HepG2 (cell line): ENCODE measurements at regions not wholly inside any gene's neighbourhood (a gene's known extent, or its start where the extent isn't known, plus 50 kb on each side); places are given as distances from the start of the nearest gene placed in this dataset.
A peak's percentile ranks its signal among the peaks of the same experiment; 100 is the strongest.

ENCODE experiments used
- ATAC-seq: fragments of 200-7000 bp; cut with Tn5 transposase; 3 replicates; pipeline ENCODE4 v1.9.1; 2020; ENCODE audit warnings: mild to moderate bottlenecking, moderate library complexity
- BruUV-seq: library from RNA; stranded (reverse); fragments of 400-500 nt; replicated peaks from 2 replicates; lab custom pipeline; 2021; lab: Mats Ljungman, UMichigan
- CTCF ChIA-PET: fragments of 300-600 bp; formaldehyde crosslinking; extraction: SDS; loops from one replicate; lab custom pipeline; 2021; ENCODE audit warnings: low total read pairs, inconsistent platforms, low intra/inter-chr PET ratio; lab: Yijun Ruan, JAX
- POLR2A ChIA-PET: fragments of 350-600 bp; sonication (Branson Sonifier 250); formaldehyde crosslinking; loops from one replicate; lab custom pipeline; 2020; ENCODE audit warnings: antibody characterized with exemption, inconsistent platforms; lab: Yijun Ruan, JAX
- DNase-seq: peaks from one replicate; pipeline ENCODE4 v3.0.0-alpha.2; 2015; ENCODE audit warnings: low spot score
- FAIRE-seq: peaks from 3 replicates; lab custom pipeline; 2011; peaks lifted over from hg19 to GRCh38; lab: Jason Lieb, UNC
- H2AFZ ChIP-seq: one replicate; pipeline ENCODE4 v1.6.1; 2011; ENCODE audit warnings: low read length, inconsistent platforms
- H3K27ac ChIP-seq: fragments of 300-600 bp; 3 replicates; pipeline ENCODE4 v1.8.0; 2011; ENCODE audit warnings: mixed run types, mild to moderate bottlenecking, mixed read lengths, low read length, inconsistent platforms; ENCODE audit not compliant: insufficient read depth; ENCODE audit errors: extremely low read length
- H3K27me3 ChIP-seq, 2 experiments: fragments of 200-600 bp in 1 of 2; 2 replicates in 1 of 2; 3 replicates in 1 of 2; pipeline versions ENCODE4 v1.6.0 to v1.8.0; 2011; ENCODE audit warnings: low read length in 2 of 2, mild to moderate bottlenecking in 2 of 2, moderate library complexity in 2 of 2, inconsistent platforms in 1 of 2; ENCODE audit not compliant: insufficient read depth in 2 of 2, control insufficient read depth in 1 of 2
- H3K36me3 ChIP-seq, 2 experiments: fragments of 200-600 bp in 1 of 2; replicated peaks in 1 of 2; 2 replicates in 1 of 2; 3 replicates in 1 of 2; pipeline versions ENCODE4 v1.5.1 to v1.8.0; 2011; ENCODE audit warnings: low read length in 2 of 2, inconsistent platforms in 1 of 2; ENCODE audit not compliant: insufficient read depth in 2 of 2, control insufficient read depth in 1 of 2
- H3K4me1 ChIP-seq: 2 replicates; pipeline ENCODE4 v1.5.1; 2012; ENCODE audit warnings: low read length, inconsistent platforms; ENCODE audit not compliant: insufficient read depth
- H3K4me2 ChIP-seq: 2 replicates; pipeline ENCODE4 v1.6.0; 2011; ENCODE audit warnings: low read depth, low read length, inconsistent platforms
- H3K4me3 ChIP-seq, 3 experiments: fragments of 200-600 bp in 1 of 3; sonication (generic), shearing (Covaris generic) in 1 of 3; replicated peaks in 1 of 3; 2 replicates each; pipeline ENCODE4 v1.5.1; 2011 to 2016; ENCODE audit warnings: low read length in 3 of 3, inconsistent platforms in 2 of 3, low read depth in 2 of 3, mild to moderate bottlenecking in 2 of 3, control low read depth in 1 of 3, mixed read lengths in 1 of 3; ENCODE audit not compliant: insufficient read depth in 1 of 3
- H3K79me2 ChIP-seq: one replicate; pipeline ENCODE4 v1.6.1; 2011; ENCODE audit warnings: low read length, inconsistent platforms; ENCODE audit not compliant: insufficient read depth
- H3K9ac ChIP-seq: 2 replicates; pipeline ENCODE4 v1.6.0; 2011; ENCODE audit warnings: mild to moderate bottlenecking, low read depth, low read length, inconsistent platforms; ENCODE audit not compliant: insufficient read depth
- H3K9me3 ChIP-seq: 2 replicates; pipeline ENCODE4 v1.5.1; 2012; ENCODE audit warnings: mild to moderate bottlenecking, low read length
- H4K20me1 ChIP-seq: 2 replicates; pipeline ENCODE4 v1.6.0; 2011; ENCODE audit warnings: inconsistent platforms, mild to moderate bottlenecking, low read length, moderate library complexity; ENCODE audit not compliant: insufficient read depth
- IRF2 ChIP-seq: IDR thresholded peaks from 2 replicates; pipeline ENCODE4 v1.6.1; 2018; ENCODE audit warnings: missing genetic modification reagents, missing compliant biosample characterization
- MED8 ChIP-seq: sonication (generic); formaldehyde crosslinking; IDR thresholded peaks from 2 replicates; pipeline ENCODE4 v1.8.1; 2023; ENCODE audit warnings: mild to moderate bottlenecking, missing genetic modification reagents; ENCODE audit not compliant: insufficient replicate concordance
- MTERF4 ChIP-seq: sonication (generic); formaldehyde crosslinking; IDR thresholded peaks from 2 replicates; pipeline ENCODE4 v1.8.0; 2023; ENCODE audit warnings: mild to moderate bottlenecking, missing genetic modification reagents
- RARA ChIP-seq: IDR thresholded peaks from 2 replicates; pipeline ENCODE4 v1.6.1; 2016; ENCODE audit warnings: missing genetic modification reagents, missing compliant biosample characterization
- SALL1 ChIP-seq: sonication (generic); formaldehyde crosslinking; IDR thresholded peaks from 2 replicates; pipeline ENCODE4 v1.8.0; 2022; ENCODE audit warnings: mild to moderate bottlenecking, missing genetic modification reagents
- SPEN ChIP-seq: sonication (generic); formaldehyde crosslinking; IDR thresholded peaks from 2 replicates; pipeline ENCODE4 v1.5.1; 2020; ENCODE audit warnings: low read depth, mild to moderate bottlenecking, missing genetic modification reagents
- SRSF1 ChIP-seq: fragments of 200-400 bp; formaldehyde crosslinking; optimal IDR thresholded peaks from 2 replicates; pipeline ENCODE3; 2017; ENCODE audit warnings: mild to moderate bottlenecking, low read depth, low read length, moderate library complexity
- SUZ12 ChIP-seq: fragments of 150-350 bp; IDR thresholded peaks from 2 replicates; pipeline ENCODE4 v1.6.1; 2014; ENCODE audit warnings: low read depth, low read length
- TBL1XR1 ChIP-seq: fragments of 150-350 bp; IDR thresholded peaks from 2 replicates; pipeline ENCODE4 v1.6.1; 2014; ENCODE audit warnings: borderline replicate concordance, low read length; ENCODE audit not compliant: partially characterized antibody
- TEAD3 ChIP-seq: optimal IDR thresholded peaks from 2 replicates; pipeline ENCODE3; 2016; ENCODE audit warnings: borderline replicate concordance
- ZNF280B ChIP-seq: sonication (generic); formaldehyde crosslinking; IDR thresholded peaks from 2 replicates; pipeline ENCODE4 v1.5.0; 2020; ENCODE audit warnings: missing genetic modification reagents, mild to moderate bottlenecking, borderline replicate concordance
- ZNF431 ChIP-seq: sonication (generic); formaldehyde crosslinking; IDR thresholded peaks from 2 replicates; pipeline ENCODE4 v1.9.0; 2022; ENCODE audit warnings: missing genetic modification reagents, low read depth, mild to moderate bottlenecking, borderline replicate concordance
- ZNF891 ChIP-seq: sonication (generic); formaldehyde crosslinking; IDR thresholded peaks from 2 replicates; pipeline ENCODE4 v1.5.0; 2020; ENCODE audit warnings: mild to moderate bottlenecking, missing genetic modification reagents
- WGBS: methylation state at CpG from one replicate; pipeline ENCODE4 v1.1.6; 2017; ENCODE audit warnings: low lambda C conversion rate; 5-methylcytosine and 5-hydroxymethylcytosine counted together
- in situ Hi-C: cut with HindIII; loops from 2 replicates; pipeline ENCODE4 v1.10.0; 2017; ENCODE audit warnings: low pct_unique_long_range_greater_than_20kb; ENCODE audit not compliant: extremely low pct_ligation_motif_present
- intact Hi-C: fragments of 100-400 bp; cut with micrococcal nuclease; formaldehyde crosslinking; loops from one replicate; pipeline ENCODE4 v1.10.0; 2022; ENCODE audit not compliant: unreplicated experiment
- TF ChIP-seq, protein P1 (sequence below): sonication (generic); formaldehyde crosslinking; IDR thresholded peaks from 2 replicates; pipeline ENCODE4 v1.9.0; 2022; ENCODE audit warnings: missing genetic modification reagents, mild to moderate bottlenecking, borderline replicate concordance
- TF ChIP-seq, protein P2 (sequence below): sonication (generic); formaldehyde crosslinking; IDR thresholded peaks from 2 replicates; pipeline ENCODE4 v1.5.1; 2020; ENCODE audit warnings: mild to moderate bottlenecking, missing genetic modification reagents, moderate library complexity

DNA sequence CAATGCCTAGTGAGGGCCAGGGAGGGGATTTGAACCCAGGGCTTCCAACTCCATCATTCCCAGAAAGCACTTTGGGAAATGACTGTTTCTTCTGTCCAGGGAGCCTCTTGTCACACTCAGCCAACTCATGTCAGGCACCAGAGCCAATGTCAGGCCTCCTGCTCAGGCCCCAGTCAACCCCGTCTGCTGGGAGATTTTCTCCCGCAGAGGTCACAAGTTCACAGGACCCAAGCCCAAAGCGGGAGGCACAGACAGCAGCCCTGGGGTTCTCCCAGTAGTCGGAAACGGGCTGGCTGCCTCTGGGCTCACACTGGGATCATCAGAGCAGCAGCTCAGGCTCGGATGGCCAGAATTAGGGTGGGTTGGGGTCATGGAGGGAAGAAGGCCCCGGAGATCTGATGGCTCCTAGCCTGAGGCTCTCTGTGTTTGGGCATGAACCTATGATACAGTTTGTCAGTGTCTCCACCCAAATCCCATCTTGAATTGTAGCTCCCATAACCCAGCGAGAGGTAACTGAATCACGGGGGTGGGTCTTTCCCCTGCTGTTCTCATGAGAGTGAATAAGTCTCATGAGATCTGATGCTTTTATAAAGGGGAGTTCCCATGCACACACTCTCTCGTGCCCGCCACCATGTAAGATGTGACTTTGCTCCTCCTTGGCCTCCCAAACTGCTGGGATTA is 255.5 kb downstream of the PARN start:
- WGBS, result 33% methylated on average over 11 of the region's 11 CpGs
- TF ChIP-seq SRSF1 (no peak), SUZ12 (no peak), SPEN (no peak), ZNF280B (0 out of 2 replicates have a peak, but pooled peaks have one; percentile 10), RARA (CRISPR knock-in tag) (peak; percentile 70), IRF2 (CRISPR knock-in tag) (no peak), TBL1XR1 (no peak), TEAD3 (CRISPR knock-in tag) (peak; percentile 22), ZNF891 (CRISPR knock-in tag) (peak; percentile 49; the same call in 1 of the 2 replicates), MTERF4 (peak; percentile 62; the same call in 1 of the 2 replicates), SALL1 (CRISPR knock-in tag) (0 out of 2 replicates have a peak, but pooled peaks have one; percentile 6), MED8 (CRISPR knock-in tag) (no peak), ZNF431 (CRISPR knock-in tag) (peak; percentile 77; the same call in 1 of the 2 replicates)
- TF ChIP-seq, protein P1, sequence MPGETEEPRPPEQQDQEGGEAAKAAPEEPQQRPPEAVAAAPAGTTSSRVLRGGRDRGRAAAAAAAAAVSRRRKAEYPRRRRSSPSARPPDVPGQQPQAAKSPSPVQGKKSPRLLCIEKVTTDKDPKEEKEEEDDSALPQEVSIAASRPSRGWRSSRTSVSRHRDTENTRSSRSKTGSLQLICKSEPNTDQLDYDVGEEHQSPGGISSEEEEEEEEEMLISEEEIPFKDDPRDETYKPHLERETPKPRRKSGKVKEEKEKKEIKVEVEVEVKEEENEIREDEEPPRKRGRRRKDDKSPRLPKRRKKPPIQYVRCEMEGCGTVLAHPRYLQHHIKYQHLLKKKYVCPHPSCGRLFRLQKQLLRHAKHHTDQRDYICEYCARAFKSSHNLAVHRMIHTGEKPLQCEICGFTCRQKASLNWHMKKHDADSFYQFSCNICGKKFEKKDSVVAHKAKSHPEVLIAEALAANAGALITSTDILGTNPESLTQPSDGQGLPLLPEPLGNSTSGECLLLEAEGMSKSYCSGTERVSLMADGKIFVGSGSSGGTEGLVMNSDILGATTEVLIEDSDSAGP (CRISPR knock-in tag), result peak; percentile 23; the same call in 1 of the 2 replicates
- TF ChIP-seq, protein P2, sequence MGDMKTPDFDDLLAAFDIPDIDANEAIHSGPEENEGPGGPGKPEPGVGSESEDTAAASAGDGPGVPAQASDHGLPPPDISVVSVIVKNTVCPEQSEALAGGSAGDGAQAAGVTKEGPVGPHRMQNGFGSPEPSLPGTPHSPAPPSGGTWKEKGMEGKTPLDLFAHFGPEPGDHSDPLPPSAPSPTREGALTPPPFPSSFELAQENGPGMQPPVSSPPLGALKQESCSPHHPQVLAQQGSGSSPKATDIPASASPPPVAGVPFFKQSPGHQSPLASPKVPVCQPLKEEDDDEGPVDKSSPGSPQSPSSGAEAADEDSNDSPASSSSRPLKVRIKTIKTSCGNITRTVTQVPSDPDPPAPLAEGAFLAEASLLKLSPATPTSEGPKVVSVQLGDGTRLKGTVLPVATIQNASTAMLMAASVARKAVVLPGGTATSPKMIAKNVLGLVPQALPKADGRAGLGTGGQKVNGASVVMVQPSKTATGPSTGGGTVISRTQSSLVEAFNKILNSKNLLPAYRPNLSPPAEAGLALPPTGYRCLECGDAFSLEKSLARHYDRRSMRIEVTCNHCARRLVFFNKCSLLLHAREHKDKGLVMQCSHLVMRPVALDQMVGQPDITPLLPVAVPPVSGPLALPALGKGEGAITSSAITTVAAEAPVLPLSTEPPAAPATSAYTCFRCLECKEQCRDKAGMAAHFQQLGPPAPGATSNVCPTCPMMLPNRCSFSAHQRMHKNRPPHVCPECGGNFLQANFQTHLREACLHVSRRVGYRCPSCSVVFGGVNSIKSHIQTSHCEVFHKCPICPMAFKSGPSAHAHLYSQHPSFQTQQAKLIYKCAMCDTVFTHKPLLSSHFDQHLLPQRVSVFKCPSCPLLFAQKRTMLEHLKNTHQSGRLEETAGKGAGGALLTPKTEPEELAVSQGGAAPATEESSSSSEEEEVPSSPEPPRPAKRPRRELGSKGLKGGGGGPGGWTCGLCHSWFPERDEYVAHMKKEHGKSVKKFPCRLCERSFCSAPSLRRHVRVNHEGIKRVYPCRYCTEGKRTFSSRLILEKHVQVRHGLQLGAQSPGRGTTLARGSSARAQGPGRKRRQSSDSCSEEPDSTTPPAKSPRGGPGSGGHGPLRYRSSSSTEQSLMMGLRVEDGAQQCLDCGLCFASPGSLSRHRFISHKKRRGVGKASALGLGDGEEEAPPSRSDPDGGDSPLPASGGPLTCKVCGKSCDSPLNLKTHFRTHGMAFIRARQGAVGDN (CRISPR knock-in tag), result peak; percentile 66

More for the DNA sequence above, 255.5 kb downstream of the PARN start:
- in situ Hi-C loops (no loop called here), intact Hi-C loops (loop anchor here (5.0 kb wide), 1 partner anchor 153 kb away; no protein-coding TSS in a partner anchor)
- Histone ChIP-seq H3K4me1 (peaks cover 88% of the 10 kb centered on the region), H3K9ac (peak overlapping the region; percentile 12; the same call in 1 of the 2 replicates), H3K79me2 (no peaks in the 10 kb centered on the region), H3K4me3 (peak overlapping the region in 1 of 3 experiments; percentile 30; a peak in 1 of 6 replicates), H3K4me2 (peak overlapping the region; percentile 56), H3K9me3 (no peaks in the 10 kb centered on the region), H2AFZ (no peak overlapping the region), H3K27ac (no peak overlapping the region), H4K20me1 (no peaks in the 10 kb centered on the region), H3K36me3 (no peaks in the 10 kb centered on the region), H3K27me3 (no peaks in the 10 kb centered on the region)
- DNase-seq, result no peak
- no TSS peak for BruUV-seq
- ChIA-PET POLR2A (no interaction called here), CTCF (no interaction called here)
- peak; percentile 28 for ATAC-seq
- FAIRE-seq, result no peak
